Gastrocnemius medialis (tissue), 4 donors: ENCODE measurements at regions not wholly inside any gene's neighbourhood (a gene's known extent, or its start where the extent isn't known, plus 50 kb on each side); places are given as distances from the start of the nearest gene placed in this dataset.

ENCODE experiments used
- ATAC-seq, 2 donors: fragments of 150-250 bp; one replicate each; pipeline ENCODE4 v1.9.1; 2016
- DNase-seq, 2 donors: peaks; one replicate each; pipeline ENCODE4 v3.0.0-alpha.2; 2019
- H3K27ac ChIP-seq, 4 donors: fragments of 200-600 bp; sonication (generic); 1 replicate in 1 of 4; 2 replicates in 3 of 4; pipeline ENCODE4 v1.5.1; 2016 to 2018; ENCODE audit warnings: mild to moderate bottlenecking in 2 of 4, moderate library complexity in 1 of 4
- H3K27me3 ChIP-seq, 3 donors: fragments of 200-600 bp; sonication (generic) in 2 of 3; 1 replicate in 1 of 3; 2 replicates in 2 of 3; pipeline versions ENCODE4 v1.5.1 to v1.6.0; 2016 to 2019; ENCODE audit warnings: mild to moderate bottlenecking in 1 of 3, moderate library complexity in 1 of 3
- H3K36me3 ChIP-seq, 2 donors: fragments of 200-600 bp; sonication (generic) in 1 of 2; one replicate each; pipeline ENCODE4 v1.5.1; 2017 to 2018
- H3K4me1 ChIP-seq, 2 donors: fragments of 200-600 bp; sonication (generic) in 1 of 2; one replicate each; pipeline ENCODE4 v1.5.1; 2016 to 2017; ENCODE audit warnings: mild to moderate bottlenecking in 2 of 2
- H3K4me3 ChIP-seq, 4 donors: fragments of 200-600 bp; sonication (generic) in 3 of 4; 1 replicate in 1 of 4; 2 replicates in 3 of 4; pipeline ENCODE4 v1.5.1; 2016 to 2019; ENCODE audit warnings: mild to moderate bottlenecking in 2 of 4
- H3K9me3 ChIP-seq, 3 donors: fragments of 200-600 bp; sonication (generic) in 2 of 3; 1 replicate in 1 of 3; 2 replicates in 2 of 3; pipeline ENCODE4 v1.5.1; 2016 to 2019
- CTCF ChIP-seq, 5 experiments: fragments of 450-650 bp in 3 of 5; fragments of 200-600 bp in 2 of 5; sonication (generic) in 2 of 5; IDR thresholded peaks in 4 of 5; conservative IDR thresholded peaks in 1 of 5; 1 replicate in 4 of 5; 2 replicates in 1 of 5; pipeline ENCODE4 v1.5.1; 2016 to 2019; ENCODE audit warnings: antibody characterized with exemption in 5 of 5, mild to moderate bottlenecking in 3 of 5, moderate library complexity in 3 of 5
- POLR2A ChIP-seq, 2 donors: fragments of 450-650 bp; IDR thresholded peaks; one replicate each; pipeline ENCODE4 v1.6.1; 2017; ENCODE audit warnings: antibody characterized with exemption in 2 of 2, mild to moderate bottlenecking in 2 of 2, moderate library complexity in 2 of 2
- in situ Hi-C, 4 donors: fragments of 200-750 bp; cut with MboI; loops; one replicate each; pipeline versions ENCODE4 v1.15.0 to v1.8.0; 2017; ENCODE audit warnings: low sequenced_read_pairs in 4 of 4
- intact Hi-C: fragments of 100-400 bp; cut with DNase I; formaldehyde crosslinking; loops from one replicate; pipeline ENCODE4 v1.15.1; 2023; ENCODE audit warnings: low total_unique reads

- in situ Hi-C loops, result no loop called here
Measured at GRCh38 chr4:54898056-54898562, 227.3 kb downstream of the KDR start.

GRCh38 chr4:54897590-54897989 is 227.8 kb downstream of the KDR start:
- intact Hi-C loops, result no loop called here
- no peaks in the 10 kb centered on the region for H3K9me3 ChIP-seq
- in situ Hi-C loops, result no loop called here
- H3K4me3 ChIP-seq, result no peak overlapping the region
- no peaks in the 10 kb centered on the region for H3K27me3 ChIP-seq
- H3K27ac ChIP-seq, result no peak overlapping the region
- no peaks in the 10 kb centered on the region for H3K36me3 ChIP-seq
- DNase-seq, result no peak
- TF ChIP-seq CTCF (IDR thresholded peaks at IDR 0.05 in 4 of 5, conservative IDR thresholded peaks at IDR 0.05 in 1 of 5) (no peak), POLR2A (IDR thresholded peaks at IDR 0.05) (no peak)
- H3K4me1 ChIP-seq, result no peaks in the 10 kb centered on the region
- ATAC-seq, result no peak

More at GRCh38 chr4:54898056-54898562, 227.3 kb downstream of the KDR start:
- Histone ChIP-seq H3K4me3 (no peak overlapping the region), H3K36me3 (no peaks in the 10 kb centered on the region), H3K27me3 (no peaks in the 10 kb centered on the region), H3K9me3 (no peaks in the 10 kb centered on the region), H3K4me1 (no peaks in the 10 kb centered on the region), H3K27ac (no peak overlapping the region)
- intact Hi-C loops, result no loop called here
- no peak for DNase-seq
- TF ChIP-seq POLR2A (IDR thresholded peaks at IDR 0.05) (no peak), CTCF (IDR thresholded peaks at IDR 0.05 in 4 of 5, conservative IDR thresholded peaks at IDR 0.05 in 1 of 5) (no peak)
- no peak for ATAC-seq

GRCh38 chr4:54882616-54883015 is 224.9 kb downstream of the KIT start:
- H3K4me3 ChIP-seq, result no peak overlapping the region
- H3K36me3 ChIP-seq, result no peaks in the 10 kb centered on the region
- no peaks in the 10 kb centered on the region for H3K27me3 ChIP-seq
- no peak for TF ChIP-seq CTCF (IDR thresholded peaks at IDR 0.05 in 4 of 5, conservative IDR thresholded peaks at IDR 0.05 in 1 of 5)
- TF ChIP-seq POLR2A (IDR thresholded peaks at IDR 0.05), result no peak
- H3K9me3 ChIP-seq, result no peaks in the 10 kb centered on the region
- no peak for DNase-seq
- intact Hi-C loops (no loop called here), in situ Hi-C loops (no loop called here)
- H3K27ac ChIP-seq, result no peak overlapping the region
- ATAC-seq, result no peak
- H3K4me1 ChIP-seq, result no peaks in the 10 kb centered on the region

GRCh38 chr4:54879576-54879975 is 221.8 kb downstream of the KIT start:
- no peaks in the 10 kb centered on the region for H3K9me3 ChIP-seq
- DNase-seq (no peak), ATAC-seq (no peak)
- H3K4me1 ChIP-seq, result no peaks in the 10 kb centered on the region
- no peak overlapping the region for H3K4me3 ChIP-seq
- H3K27me3 ChIP-seq, result no peaks in the 10 kb centered on the region
- in situ Hi-C loops, result no loop called here
- TF ChIP-seq CTCF (IDR thresholded peaks at IDR 0.05 in 4 of 5, conservative IDR thresholded peaks at IDR 0.05 in 1 of 5) (no peak), POLR2A (IDR thresholded peaks at IDR 0.05) (no peak)
- H3K36me3 ChIP-seq, result no peaks in the 10 kb centered on the region
- H3K27ac ChIP-seq, result no peak overlapping the region
- intact Hi-C loops, result no loop called here

GRCh38 chr4:54877006-54877405 is 219.2 kb downstream of the KIT start:
- Histone ChIP-seq H3K9me3 (no peaks in the 10 kb centered on the region), H3K4me3 (no peak overlapping the region), H3K27me3 (no peaks in the 10 kb centered on the region), H3K36me3 (no peaks in the 10 kb centered on the region), H3K4me1 (no peaks in the 10 kb centered on the region), H3K27ac (no peak overlapping the region)
- ATAC-seq (no peak), DNase-seq (no peak)
- TF ChIP-seq POLR2A (IDR thresholded peaks at IDR 0.05) (no peak), CTCF (IDR thresholded peaks at IDR 0.05 in 4 of 5, conservative IDR thresholded peaks at IDR 0.05 in 1 of 5) (no peak)
- in situ Hi-C loops, result no loop called here
- intact Hi-C loops, result no loop called here
